Esophagus squamous epithelium (tissue), 4 donors: ENCODE measurements at regions not wholly inside any gene's neighbourhood (a gene's known extent, or its start where the extent isn't known, plus 50 kb on each side); places are given as distances from the start of the nearest gene placed in this dataset.

Source experiments
- CTCF ChIP-seq, 6 experiments: fragments of 450-650 bp in 4 of 6; fragments of 200-600 bp in 2 of 6; sonication (generic) in 2 of 6; IDR thresholded peaks; one replicate each; pipeline ENCODE4 v1.5.1; 2016 to 2019; ENCODE audit warnings: antibody characterized with exemption in 6 of 6, mild to moderate bottlenecking in 4 of 6, moderate library complexity in 4 of 6
- POLR2A ChIP-seq, 4 donors: fragments of 450-650 bp; IDR thresholded peaks; one replicate each; pipeline ENCODE4 v1.6.1; 2017; ENCODE audit warnings: antibody characterized with exemption in 4 of 4, mild to moderate bottlenecking in 4 of 4, moderate library complexity in 3 of 4

GRCh38 chr16:65981057-65981456, 385.4 kb upstream of the CDH5 start:
- TF ChIP-seq CTCF (IDR thresholded peaks at IDR 0.05): no peak
- TF ChIP-seq POLR2A (IDR thresholded peaks at IDR 0.05): no peak
